ENCODE measurements at regions not wholly inside any gene's neighbourhood (a gene's known extent, or its start where the extent isn't known, plus 50 kb on each side); places are given as distances from the start of the nearest gene placed in this dataset.

DNA sequence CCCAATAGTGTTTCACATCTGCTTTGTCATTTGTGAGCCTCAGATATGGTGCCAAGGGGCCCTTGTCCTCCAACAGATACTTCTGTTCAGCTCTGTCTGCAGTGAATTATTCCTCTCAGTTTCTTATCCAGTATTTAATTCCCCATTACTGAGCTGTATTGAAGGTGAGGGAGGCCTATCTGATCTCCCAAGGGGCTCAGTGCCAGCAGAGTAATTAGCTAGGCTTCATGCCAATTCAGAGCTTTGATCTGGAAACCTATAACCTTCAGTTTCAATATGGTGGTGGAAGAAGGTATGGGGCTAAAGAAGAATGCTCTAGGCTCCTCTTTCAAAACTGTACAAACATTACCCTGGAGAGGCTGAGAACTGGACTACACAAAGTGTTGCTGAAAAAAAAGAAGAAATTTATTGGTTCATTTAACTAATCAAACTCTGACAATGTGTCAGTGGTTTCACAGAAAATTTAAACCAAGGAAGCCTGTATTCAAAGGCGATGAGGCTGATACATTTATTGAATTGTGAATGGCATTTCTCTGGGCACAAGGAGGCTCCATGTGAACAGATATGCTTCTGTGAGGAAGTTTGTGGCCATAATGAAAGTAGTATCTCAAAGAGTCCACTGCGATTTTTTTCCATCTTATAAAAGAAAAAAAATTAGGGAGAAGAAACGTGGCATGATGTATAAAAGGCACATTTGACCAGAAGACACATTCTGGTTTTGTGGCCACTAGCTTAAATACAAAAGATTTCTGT is 397.8 kb downstream of the TLE4 start:
- DNase-seq = no peak

DNA sequence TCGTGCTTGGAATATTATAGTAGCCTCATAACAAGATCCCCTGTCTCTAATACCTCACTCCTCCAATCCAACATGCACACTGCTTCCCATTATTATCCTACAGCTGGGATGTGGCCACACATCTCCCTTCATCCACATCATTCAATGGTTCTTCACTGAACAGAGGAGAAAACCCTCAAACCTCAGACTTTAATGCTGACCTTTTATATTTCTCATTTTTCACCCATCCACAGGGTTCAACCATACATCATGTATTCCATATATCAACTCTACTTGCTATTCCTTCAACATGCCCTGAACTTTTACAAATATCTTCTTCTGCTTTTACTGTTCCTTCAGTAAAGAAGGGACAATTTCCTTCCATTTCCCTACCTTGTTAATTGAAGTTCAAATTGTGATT is 396.8 kb downstream of the TLE4 start:
- DNase-seq = no peak

GRCh38 chr9:79962836-79963235 is 391.1 kb downstream of the TLE4 start:
- no peak for DNase-seq

- DNase-seq = no peak
Measured at GRCh38 chr9:79962150-79962549, 390.4 kb downstream of the TLE4 start.

- no peak for DNase-seq
Measured at GRCh38 chr9:79955300-79955699, 383.5 kb downstream of the TLE4 start.

DNA sequence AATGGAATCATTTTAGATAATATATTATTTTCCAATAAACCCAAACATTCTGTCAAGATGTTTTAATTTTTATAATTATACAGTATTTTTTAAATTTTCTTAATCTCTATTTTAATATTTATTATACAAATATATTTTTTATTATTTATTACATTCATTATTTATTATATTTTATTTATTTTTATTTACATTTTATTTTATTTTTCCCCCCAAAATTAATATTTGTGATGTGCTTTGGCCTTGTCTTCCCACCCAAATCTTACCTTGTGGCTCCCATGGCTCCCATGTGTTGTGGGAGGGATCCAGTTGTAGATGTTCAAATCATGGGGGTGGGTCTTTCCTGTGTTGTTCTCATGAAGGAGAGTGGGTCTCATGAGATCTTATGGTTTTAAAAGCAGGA is 382.1 kb downstream of the TLE4 start:
- DNase-seq = no peak

GRCh38 chr9:79952401-79952800 is 380.6 kb downstream of the TLE4 start:
- DNase-seq = no peak

DNA sequence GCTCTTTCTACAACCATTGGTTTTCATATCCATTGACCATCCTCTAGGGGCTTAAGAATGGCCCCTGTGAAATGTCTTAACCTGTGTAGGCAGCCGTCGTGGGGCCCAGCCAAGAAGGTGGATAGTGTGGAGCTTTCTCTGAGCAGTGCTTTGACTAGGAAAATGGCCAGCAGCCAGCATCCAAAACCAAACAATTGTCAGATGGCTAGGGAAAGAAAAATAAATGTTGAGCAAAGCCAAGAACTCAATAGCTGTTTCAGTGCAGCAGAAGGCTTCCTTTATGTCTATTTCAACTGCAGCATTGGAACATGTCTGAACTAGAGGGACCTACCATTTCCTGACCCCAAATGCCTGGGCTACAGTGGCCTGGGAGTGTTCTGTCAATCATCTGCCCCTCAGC is 374.9 kb downstream of the TLE4 start:
- DNase-seq = no peak

GRCh38 chr9:79945495-79945894 is 373.7 kb downstream of the TLE4 start:
- no peak for DNase-seq

DNA sequence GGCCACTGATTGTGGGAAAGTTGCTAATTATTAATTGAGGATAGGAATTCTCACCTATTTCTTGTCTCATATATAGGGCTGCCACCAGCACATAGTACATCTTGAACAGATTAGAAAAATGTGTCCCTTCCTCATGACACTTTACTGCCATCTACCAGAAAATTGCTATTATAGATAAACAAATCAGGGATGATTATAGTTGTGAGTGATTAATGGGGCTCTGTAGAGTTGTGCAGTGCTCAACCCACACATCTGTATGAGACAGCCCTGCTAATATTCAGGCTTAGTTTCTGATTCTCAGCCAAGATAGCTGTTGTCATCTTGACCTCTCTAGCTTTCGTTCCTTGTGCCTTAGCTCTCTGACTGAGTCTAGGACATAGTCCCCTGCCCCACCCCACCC is 373.3 kb downstream of the TLE4 start:
- DNase-seq = no peak

- DNase-seq = no peak
Measured at GRCh38 chr9:79940919-79941318, 369.2 kb downstream of the TLE4 start.

DNA sequence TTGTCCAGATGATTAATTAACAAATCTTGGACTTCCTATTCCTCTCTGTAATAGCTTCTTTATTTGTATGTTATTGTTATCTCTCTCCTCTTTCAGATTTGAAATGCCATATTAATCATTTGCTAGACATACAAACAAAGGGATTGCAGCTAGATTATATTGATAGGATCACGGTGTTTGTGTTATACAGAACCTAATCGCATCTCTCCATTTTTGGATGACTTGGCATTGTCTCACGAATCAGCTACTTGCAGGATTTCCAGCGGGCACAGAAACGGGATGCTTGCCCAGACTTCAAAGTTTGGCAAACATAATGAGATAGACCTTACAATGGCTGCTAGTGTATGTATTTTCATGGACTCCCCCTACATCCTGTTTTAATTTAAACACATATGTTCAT is 368.1 kb downstream of the TLE4 start:
- DNase-seq = no peak

DNA sequence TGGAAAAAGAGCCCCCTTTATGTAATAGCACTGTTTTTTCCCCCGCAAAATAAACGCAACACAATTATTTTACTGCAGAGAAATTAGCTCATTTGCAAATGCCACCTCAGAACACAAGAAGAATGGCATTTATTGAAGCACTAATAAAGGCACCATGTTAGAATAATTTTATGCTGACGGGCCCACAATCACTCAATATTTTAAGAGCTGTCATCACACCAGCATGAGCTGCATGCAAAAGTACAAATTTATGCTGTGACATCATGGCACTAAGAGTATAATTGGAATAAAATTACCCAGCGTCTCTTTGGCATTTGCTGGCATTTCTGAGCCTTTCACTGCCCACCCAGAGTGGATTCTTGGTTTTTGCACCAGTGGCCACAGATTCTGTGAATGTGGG is 364.6 kb downstream of the TLE4 start:
- DNase-seq = no peak

DNA sequence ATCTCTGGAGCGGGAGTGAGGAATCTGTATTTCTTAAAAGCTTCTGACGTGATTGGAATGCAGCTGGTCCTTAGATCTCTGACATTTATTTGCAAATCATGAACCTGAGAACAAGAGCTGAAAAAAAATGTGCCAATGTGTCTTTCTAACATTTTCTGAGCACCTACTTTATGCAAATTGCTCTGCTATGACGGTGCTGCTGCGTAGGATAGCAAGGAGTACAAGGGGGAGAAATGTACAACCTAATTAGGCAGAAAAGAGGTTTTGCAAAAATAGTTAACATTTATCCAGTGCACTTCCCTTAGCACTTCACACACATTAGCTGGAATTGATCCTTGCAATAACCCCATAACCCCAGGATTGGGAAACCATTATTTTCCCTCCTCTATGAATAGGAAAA is 357.5 kb downstream of the TLE4 start:
- DNase-seq = no peak

DNA sequence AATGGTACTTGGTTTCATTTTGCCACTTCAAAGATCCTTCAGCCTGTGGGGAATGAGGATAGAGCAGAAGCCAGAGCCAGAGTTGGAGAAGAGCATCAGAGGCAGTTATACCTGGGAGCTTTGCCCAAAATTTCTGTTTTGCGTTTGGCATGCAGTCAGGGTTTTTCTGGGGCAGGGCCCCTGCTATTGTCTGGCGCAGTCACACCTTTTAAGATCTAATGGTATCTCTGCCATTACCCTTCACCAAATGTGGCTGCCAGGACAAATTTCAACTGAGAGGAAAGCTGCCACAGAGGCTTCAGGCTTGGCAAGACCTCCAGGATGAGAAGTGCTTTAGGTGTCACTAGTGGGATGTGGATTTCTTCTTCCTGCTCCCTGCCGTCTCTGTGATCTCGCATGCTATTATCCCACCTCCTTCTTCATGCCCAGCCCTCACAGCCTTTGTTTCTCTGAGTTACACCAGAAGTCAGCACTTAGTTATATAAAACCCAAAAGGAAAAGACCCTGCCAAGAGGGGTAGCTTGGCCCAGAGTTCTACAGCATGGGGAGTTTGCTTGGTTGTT is 357.0 kb downstream of the TLE4 start:
- DNase-seq = no peak

- no peak for DNase-seq
Measured at GRCh38 chr9:79925326-79925725, 353.6 kb downstream of the TLE4 start.

DNA sequence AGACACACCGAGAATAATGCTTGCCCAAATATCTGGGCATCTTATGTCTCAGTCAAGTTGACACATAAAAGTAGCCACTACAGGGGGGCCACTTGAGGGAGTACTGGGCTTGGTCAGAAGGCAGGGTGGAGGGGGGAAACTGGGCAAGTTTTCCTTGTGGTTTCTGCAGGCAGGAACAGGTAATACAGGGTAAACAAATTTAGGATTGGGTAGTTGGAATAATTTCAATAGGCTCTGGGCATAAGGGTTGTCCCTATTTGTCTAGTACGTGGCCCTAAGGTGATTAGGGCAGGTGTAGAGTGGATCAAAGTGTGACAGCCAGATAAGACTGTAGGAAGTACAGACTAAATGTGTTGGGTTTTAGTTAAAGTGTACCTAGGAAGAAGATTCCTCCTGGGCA is 353.1 kb downstream of the TLE4 start:
- no peak for DNase-seq

GRCh38 chr9:79917421-79917820 is 345.7 kb downstream of the TLE4 start:
- DNase-seq = no peak

DNA sequence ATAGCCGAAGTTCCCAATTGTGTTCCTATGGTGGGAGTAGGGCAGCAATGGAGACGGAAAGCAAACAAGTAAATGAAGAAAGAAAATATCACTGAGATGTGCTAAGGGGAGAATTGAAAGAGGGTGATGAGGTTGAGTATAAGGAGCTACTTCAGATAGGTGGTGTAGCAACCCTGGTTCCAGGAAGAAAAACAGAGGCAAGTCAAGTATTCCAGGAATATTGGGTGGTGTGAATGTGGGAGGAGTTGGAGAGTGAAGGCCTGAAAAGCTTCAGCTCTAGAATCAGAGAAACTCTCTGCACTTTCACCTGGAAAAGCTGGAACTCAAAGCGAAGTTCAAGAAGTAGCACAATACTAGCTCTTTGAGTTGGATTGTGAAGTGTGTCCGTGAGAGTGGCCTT is 342.1 kb downstream of the TLE4 start:
- DNase-seq = no peak

GRCh38 chr9:79912318-79913070 is 340.7 kb downstream of the TLE4 start:
- no peak for DNase-seq

DNA sequence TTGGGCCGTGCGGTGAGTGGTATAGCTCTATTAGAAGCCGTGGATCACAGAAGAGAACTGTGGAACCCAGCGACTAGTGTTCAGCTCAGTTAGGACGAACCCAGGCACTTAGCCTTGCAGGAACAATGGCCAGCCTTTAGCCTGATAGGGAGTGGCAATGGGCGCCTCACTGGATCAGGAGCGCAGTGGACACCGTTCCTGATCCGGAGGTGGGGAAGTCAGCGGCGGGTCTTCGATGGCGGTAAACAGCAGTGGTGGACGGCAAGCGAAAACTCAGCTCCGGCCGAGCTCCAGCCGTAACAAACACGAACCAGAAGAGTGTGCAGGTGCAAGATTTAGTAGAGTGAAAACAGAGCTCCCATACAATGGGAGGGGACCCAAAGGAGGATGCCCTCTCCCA is 340.0 kb downstream of the TLE4 start:
- DNase-seq = no peak

DNA sequence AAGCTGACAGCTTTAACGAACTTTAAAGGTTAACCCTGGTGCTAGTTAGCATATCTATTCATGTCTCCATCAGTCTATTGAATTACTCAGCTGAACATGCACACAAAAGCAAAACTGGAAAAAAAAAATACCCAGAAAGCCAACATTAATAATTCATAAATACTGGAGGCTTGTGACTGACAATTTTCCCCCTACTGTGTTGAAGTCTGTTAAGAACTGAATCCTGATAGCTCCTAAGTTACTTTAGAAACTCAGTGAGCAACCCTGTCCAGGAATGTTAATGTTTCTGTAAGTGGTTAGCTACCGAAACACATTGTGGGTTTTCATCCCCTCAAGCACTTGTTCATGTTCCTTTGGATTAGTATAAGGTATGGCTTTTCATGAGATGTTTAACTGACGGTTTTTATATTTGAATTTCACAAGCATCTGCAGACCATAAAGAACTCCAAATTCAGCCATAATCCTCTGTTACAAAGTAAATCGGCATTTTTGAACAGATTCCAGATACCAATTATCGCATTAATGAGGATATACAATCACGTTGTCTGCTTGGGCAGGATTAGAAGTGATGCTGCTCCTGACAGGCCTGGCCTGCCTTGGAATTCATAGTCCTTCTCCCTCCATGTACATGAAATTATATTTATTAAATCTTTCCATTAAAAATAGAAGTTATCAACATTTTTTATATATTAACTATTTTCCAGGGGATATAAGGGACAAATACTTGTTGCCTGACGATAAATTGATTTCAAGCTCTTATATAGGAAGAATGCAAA is 331.2 kb downstream of the TLE4 start:
- DNase-seq = no peak

DNA sequence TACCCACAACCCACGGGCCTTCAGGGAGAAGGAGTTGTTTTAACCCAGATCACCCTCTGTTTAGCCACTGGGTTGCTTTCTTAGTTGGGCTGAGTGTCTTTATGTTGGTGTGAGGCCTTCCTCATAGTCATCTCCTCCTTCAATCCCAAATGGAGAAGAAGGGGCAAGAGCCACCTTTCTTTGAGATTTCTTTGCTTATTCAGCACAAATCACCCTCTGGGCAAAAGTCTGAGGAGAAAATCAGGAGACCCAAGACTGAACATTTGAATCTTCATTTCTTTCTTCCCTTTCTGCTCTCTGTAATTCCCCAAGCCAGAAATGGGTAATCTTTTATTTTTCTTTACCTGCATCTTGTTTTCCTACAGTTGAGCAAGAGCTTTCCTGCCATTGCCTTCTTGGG is 329.0 kb downstream of the TLE4 start:
- no peak for DNase-seq
